ENCODE measurements at regions not wholly inside any gene's neighbourhood (a gene's known extent, or its start where the extent isn't known, plus 50 kb on each side); places are given as distances from the start of the nearest gene placed in this dataset.

DNA sequence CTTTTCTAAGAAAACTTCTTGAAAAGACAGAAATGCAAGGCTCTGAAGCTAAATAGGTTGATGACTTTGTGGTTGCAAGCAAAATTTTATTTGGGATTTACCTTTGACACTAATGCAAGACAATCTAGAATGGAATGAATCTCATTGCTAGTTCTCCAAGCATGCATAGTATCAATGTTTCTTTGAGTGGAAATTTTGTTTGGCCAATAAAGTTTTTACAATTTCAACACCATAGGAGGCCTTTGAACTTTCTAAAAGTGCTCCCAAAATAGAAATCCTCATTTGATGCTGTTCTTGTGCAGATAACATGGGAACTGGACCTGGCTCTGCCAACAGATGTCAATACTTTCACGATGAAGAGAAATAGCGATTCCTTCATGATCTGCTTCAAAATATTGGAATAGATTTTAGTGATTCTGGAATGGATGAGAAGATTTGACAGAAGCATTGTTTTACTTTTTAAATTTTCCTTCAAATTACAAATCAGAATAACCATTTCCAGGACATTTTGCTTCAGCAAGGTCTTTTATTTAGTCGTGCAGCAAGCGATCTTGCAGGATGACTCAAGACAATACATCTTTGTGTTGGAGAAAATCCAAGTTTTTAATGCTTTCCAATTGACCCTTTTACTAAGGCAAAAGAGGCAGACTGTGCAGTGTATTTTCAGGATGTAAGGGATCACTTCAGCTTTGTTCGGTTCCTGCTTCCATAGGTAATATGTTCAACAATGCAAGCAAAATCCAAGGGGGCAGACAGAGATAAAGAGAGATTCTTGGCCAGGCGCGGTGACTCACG lies 51.7 kb upstream of the OTUD4 start:
- Mint-ChIP-seq H3K27ac (ENCODE audit: low read depth, unreplicated experiment) (no peak overlapping the region), H3K36me3 (ENCODE audit: insufficient read depth, unreplicated experiment) (no peaks in the 10 kb centered on the region), H3K27me3 (ENCODE audit: insufficient read depth, unreplicated experiment) (no peaks in the 10 kb centered on the region), H3K4me1 (ENCODE audit: insufficient read depth, unreplicated experiment) (no peaks in the 10 kb centered on the region), H3K4me3 (ENCODE audit: unreplicated experiment) (no peak overlapping the region), H3K9me3 (ENCODE audit: unreplicated experiment) (no peaks in the 10 kb centered on the region)
- TF ChIP-seq, protein P1, sequence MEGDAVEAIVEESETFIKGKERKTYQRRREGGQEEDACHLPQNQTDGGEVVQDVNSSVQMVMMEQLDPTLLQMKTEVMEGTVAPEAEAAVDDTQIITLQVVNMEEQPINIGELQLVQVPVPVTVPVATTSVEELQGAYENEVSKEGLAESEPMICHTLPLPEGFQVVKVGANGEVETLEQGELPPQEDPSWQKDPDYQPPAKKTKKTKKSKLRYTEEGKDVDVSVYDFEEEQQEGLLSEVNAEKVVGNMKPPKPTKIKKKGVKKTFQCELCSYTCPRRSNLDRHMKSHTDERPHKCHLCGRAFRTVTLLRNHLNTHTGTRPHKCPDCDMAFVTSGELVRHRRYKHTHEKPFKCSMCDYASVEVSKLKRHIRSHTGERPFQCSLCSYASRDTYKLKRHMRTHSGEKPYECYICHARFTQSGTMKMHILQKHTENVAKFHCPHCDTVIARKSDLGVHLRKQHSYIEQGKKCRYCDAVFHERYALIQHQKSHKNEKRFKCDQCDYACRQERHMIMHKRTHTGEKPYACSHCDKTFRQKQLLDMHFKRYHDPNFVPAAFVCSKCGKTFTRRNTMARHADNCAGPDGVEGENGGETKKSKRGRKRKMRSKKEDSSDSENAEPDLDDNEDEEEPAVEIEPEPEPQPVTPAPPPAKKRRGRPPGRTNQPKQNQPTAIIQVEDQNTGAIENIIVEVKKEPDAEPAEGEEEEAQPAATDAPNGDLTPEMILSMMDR (IDR thresholded peaks at IDR 0.05; ENCODE audit: unreplicated experiment): no peak
- intact Hi-C loops (cut with micrococcal nuclease): no loop called here
- no TSS peak for BruUV-seq (replicated peaks)
- DNase-seq (ENCODE audit: unreplicated experiment): peak; percentile 24
- ChIA-PET POLR2A (interaction anchor here (0.9 kb wide), 1 partner anchor 51 kb away, joined by 3 read pairs; the partner anchor contains the start of gene OTUD4), CTCF (interaction anchor here (0.5 to 4.5 kb wide), 9 partner anchors 14 to 845 kb away, joined by 3 to 36 read pairs (median 4); no protein-coding TSS in a partner anchor)

DNA sequence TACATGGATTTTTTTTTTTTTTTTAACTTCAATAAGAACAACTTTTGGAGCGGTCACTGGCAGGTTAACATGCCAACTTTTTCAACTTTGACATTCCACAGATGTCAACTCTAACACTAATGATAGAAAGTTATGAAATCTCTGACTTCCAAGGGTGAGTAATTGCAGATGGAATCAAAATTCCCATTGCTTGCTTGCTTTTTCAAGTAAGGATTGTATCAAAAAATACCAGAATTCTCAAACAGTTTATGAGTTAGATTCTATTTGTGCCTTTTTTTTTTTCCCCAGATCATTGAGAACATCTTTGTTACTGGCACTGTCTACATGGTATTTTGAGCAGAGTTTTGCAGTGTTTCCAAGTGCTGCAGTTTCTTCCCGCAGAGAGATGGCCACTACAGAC lies 50.3 kb upstream of the OTUD4 start:
- Mint-ChIP-seq H3K27me3 (ENCODE audit: insufficient read depth, unreplicated experiment) (no peaks in the 10 kb centered on the region), H3K36me3 (ENCODE audit: insufficient read depth, unreplicated experiment) (no peaks in the 10 kb centered on the region), H3K9me3 (ENCODE audit: unreplicated experiment) (no peaks in the 10 kb centered on the region), H3K27ac (ENCODE audit: low read depth, unreplicated experiment) (no peak overlapping the region), H3K4me1 (ENCODE audit: insufficient read depth, unreplicated experiment) (no peaks in the 10 kb centered on the region), H3K4me3 (ENCODE audit: unreplicated experiment) (no peak overlapping the region)
- ChIA-PET CTCF (interaction anchor here (2.2 to 4.5 kb wide), 5 partner anchors 13 to 381 kb away, joined by 7 to 36 read pairs (median 21); no protein-coding TSS in a partner anchor), POLR2A (no interaction called here)
- TF ChIP-seq, protein P1 (IDR thresholded peaks at IDR 0.05; ENCODE audit: unreplicated experiment): no peak
- BruUV-seq (replicated peaks): no TSS peak
- intact Hi-C loops (cut with micrococcal nuclease): no loop called here
- DNase-seq (ENCODE audit: unreplicated experiment): peak; percentile 27

Data from MCF 10A (cell line).